A549 (cell line): ENCODE measurements at regions not wholly inside any gene's neighbourhood (a gene's known extent, or its start where the extent isn't known, plus 50 kb on each side); places are given as distances from the start of the nearest gene placed in this dataset.

Experiments used
- CTCF ChIP-seq: fragments of >200 bp; sonication (Bioruptor Twin); formaldehyde crosslinking; IDR thresholded peaks from 3 replicates; pipeline ENCODE4 v1.5.1; 2016
- HDAC2 ChIP-seq: fragments of 200-600 bp; sonication (generic); IDR thresholded peaks from 2 replicates; pipeline ENCODE4 v1.6.1; 2016
- JUN ChIP-seq, 2 experiments: fragments of >200 bp; sonication (Bioruptor Twin); formaldehyde crosslinking; IDR thresholded peaks; 2 replicates in 1 of 2; 3 replicates in 1 of 2; pipeline ENCODE4 v1.6.1; 2016 to 2017
- POLR2A ChIP-seq: IDR thresholded peaks from 2 replicates; pipeline ENCODE4 v1.6.1; 2012; ENCODE audit warnings: mild to moderate bottlenecking, low read length
- RARB ChIP-seq: fragments of 250-450 bp; sonication (Bioruptor Pico); IDR thresholded peaks from 2 replicates; pipeline ENCODE4 v1.8.0; 2021; ENCODE audit warnings: mild to moderate bottlenecking, moderate library complexity
- REST ChIP-seq: fragments of 200-600 bp; sonication (generic); IDR thresholded peaks from 2 replicates; pipeline ENCODE4 v1.6.1; 2016; ENCODE audit warnings: antibody characterized with exemption, mild to moderate bottlenecking, moderate library complexity
- TF ChIP-seq, protein P1 (sequence below): IDR thresholded peaks from 2 replicates; pipeline ENCODE4 v1.6.1; 2012
- TF ChIP-seq, protein P2 (sequence below): fragments of 450-650 bp; IDR thresholded peaks from 2 replicates; pipeline ENCODE4 v1.6.1; 2014; ENCODE audit warnings: antibody characterized with exemption

DNA sequence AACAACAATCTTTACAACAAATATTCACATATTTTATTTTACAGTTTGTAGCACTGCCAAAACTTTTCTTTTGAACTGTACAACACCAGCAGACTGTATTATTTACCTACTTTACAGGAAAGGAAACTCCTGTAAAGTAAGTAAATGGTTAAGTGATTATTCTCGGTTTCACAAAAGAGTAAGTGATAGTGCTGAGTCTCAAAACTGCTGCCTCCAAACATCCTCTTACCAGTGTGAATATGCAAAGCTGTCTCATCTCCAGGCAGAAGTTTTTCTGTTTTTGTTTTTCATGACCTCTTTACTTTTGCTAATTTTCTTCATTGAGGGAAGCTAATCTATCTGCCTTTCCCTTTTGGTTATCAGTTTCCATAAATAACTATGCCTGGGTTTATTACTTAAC is 286.7 kb downstream of the SRGAP2C start:
- TF ChIP-seq, protein P1, sequence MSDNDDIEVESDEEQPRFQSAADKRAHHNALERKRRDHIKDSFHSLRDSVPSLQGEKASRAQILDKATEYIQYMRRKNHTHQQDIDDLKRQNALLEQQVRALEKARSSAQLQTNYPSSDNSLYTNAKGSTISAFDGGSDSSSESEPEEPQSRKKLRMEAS = no peak
- TF ChIP-seq CTCF = no peak
- no peak for TF ChIP-seq JUN (IDR thresholded peaks at IDR 0.05)
- no peak for TF ChIP-seq POLR2A
- TF ChIP-seq HDAC2 = no peak
- TF ChIP-seq RARB (CRISPR knock-in tag) = no peak
- TF ChIP-seq REST = no peak
- TF ChIP-seq, protein P2, sequence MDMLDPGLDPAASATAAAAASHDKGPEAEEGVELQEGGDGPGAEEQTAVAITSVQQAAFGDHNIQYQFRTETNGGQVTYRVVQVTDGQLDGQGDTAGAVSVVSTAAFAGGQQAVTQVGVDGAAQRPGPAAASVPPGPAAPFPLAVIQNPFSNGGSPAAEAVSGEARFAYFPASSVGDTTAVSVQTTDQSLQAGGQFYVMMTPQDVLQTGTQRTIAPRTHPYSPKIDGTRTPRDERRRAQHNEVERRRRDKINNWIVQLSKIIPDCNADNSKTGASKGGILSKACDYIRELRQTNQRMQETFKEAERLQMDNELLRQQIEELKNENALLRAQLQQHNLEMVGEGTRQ = no peak
